NCI-H446 (cell line): ENCODE measurements at regions not wholly inside any gene's neighbourhood (a gene's known extent, or its start where the extent isn't known, plus 50 kb on each side); places are given as distances from the start of the nearest gene placed in this dataset.
"Not testable (repeated sequence)": the region's sequence is repeated elsewhere in the genome, so short reads cannot be mapped to it uniquely, and the experiment has no call there.

Source experiments
- DNase-seq, 2 experiments: peaks; one replicate each; lab custom pipeline; 2025; lab: John Stamatoyannopoulos, UW

GRCh38 chr10:29363930-29364329, 75.1 kb downstream of the LYZL1 start:
- not testable (repeated sequence) for DNase-seq

GRCh38 chr10:29366206-29366605, 77.3 kb downstream of the LYZL1 start:
- not testable (repeated sequence) for DNase-seq

DNA sequence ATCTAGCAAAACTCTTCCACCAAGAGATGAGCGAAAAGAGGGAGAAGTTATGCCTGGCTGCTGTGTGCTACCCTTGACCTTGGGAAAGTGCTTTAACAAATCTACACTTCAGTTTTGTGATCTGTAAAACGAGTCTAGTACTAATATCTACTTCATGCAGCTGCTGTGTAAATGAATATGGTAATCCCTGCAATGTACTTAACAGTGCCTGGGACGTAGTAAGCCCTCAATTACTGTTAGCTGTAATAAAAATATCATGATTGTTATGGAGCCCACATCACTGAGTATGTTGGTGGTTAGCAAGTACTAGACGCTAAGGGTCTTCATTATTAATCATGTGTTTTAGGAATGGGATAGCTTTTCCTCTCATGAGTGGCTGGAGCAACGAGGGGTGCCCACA, 80.5 kb downstream of the LYZL1 start:
- no peak for DNase-seq

DNA sequence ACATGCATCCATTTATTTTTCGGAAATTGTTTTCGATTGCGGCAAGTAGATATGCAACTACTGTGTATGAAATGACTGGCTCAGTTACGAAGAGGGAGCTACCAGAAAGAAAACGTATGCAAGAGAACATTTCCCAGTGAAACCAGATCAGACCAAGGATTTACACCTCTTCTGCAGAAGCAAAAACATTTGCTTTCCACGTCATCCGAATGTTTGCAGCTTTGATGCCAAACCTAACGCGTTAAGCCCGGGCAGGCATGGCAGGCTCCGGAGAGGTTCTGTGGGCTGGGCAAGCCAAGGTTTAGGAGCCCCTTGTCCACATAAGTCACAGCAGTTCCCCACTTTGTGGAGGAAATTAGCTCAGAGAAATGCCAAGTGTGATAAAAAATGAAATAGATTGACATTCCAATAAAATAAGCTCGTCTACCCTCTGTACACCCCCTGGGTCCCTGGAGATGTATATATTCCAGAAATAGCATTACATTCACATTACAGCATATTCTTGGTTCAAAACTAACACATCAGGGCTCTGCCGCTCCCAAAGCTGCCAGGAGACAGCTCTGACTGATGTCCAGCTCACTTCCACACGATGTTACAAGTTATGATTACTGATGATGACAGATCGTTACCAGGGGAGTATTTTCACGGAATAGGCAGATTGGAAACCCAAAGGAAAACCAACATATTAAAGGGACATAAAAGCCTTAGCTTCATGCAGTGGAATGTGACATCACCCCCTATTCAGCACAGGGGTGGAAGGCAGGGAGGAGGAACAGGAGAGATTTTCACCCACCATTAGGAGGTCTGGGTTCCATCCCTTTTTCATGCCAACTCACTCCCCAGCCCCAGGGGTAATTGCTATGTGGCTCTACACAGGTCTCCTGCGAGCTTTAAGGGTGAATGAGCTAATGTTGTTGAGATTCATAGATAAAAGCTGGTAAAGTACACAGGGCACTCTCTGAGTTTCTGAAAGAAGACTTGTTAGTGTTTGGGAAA, 81.5 kb downstream of the LYZL1 start:
- no peak for DNase-seq

DNA sequence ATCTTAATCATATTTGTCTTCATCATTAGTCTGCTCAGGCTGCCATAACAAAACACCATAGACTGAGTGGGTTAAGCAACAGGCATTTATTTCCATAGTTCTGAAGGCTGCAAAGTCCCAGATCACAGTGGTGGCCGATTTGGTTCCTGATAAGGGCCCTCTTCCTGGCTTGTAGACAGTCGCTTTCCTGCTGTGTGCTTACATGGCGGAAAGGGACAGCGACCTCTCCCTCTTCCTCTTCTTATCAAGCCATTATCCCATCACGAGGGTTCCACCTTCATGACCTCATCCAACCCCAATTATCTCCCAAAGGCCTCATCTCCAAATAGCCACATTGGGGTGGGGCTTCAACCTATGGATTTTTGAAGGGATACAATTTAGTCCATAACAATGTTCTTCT, 84.0 kb downstream of the LYZL1 start:
- DNase-seq = no peak

DNA sequence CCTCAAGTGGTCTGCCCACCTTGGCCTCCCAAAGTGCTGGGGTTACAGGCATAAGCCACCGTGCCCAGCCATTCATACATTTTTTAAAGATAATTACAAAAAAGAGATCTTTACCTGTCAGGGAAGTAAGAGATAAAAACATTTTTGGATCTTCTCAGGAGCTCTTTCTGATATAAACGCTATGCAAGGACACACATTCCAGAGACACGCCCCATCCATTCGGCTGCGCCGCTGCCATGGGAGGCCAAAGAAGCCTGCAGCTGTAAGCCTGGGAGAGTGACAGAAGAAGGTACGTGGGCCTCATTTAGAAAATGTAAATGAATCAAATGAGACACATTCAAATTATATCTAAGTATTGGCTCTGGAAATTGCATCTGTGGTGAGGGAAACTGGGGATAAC, 85.3 kb downstream of the LYZL1 start:
- no peak for DNase-seq

GRCh38 chr10:29375888-29376287, 87.0 kb downstream of the LYZL1 start:
- no peak for DNase-seq

DNA sequence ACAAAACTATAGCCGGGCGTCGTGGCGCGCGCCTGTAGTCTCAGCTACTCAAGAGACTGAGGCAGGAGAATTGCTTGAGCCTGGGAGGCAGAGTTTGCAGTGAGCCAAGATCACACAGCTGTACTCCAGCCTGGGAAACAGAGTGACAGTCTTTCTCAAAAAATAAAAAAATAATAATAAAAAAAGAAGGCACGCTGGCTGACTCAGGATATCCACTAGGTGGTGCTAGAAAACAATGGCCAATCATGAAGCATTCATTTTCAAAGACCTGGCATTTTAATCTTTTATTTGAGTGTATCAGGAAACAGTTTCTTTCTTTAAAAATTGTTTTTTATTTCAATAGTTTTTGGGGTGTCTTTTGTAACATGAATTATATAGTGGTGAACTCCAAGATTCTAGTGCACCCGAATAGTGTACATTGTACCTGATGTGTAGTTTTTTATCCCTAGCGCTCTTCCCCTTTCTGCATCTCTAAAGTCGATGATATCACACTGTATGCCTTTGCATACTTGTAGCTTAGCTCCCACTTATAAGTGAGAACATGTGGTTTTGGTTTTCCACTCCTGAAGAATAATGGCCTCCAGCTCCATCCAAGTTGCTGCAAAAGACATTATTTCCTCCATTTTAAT, 88.6 kb downstream of the LYZL1 start:
- DNase-seq = no peak

- no peak for DNase-seq
Observed at GRCh38 chr10:29378106-29378505, 89.2 kb downstream of the LYZL1 start.

DNA sequence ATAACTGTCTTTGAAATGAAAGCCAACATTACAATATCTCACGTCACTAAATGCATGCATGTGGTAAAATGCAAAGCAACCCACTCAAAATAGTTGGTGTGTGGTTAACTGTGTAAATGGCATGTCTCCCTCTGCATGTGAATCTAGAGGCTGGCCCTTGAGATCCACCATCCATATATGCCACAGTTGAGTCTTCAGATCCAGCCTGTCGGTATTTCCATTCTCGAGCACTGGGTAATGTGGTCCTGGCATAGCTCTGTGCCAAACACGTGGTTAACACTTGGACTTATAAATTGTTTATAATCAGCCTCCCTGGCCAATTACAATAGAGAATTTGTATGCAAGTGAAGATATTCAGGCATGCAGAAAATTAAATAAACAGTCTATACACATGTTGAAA, 90.3 kb downstream of the LYZL1 start:
- DNase-seq = no peak

- DNase-seq = not testable (repeated sequence)
Observed at GRCh38 chr10:29379777-29380598, 91.1 kb downstream of the LYZL1 start.

- DNase-seq = not testable (repeated sequence)
Observed at GRCh38 chr10:29380599-29381511, 92.0 kb downstream of the LYZL1 start.

DNA sequence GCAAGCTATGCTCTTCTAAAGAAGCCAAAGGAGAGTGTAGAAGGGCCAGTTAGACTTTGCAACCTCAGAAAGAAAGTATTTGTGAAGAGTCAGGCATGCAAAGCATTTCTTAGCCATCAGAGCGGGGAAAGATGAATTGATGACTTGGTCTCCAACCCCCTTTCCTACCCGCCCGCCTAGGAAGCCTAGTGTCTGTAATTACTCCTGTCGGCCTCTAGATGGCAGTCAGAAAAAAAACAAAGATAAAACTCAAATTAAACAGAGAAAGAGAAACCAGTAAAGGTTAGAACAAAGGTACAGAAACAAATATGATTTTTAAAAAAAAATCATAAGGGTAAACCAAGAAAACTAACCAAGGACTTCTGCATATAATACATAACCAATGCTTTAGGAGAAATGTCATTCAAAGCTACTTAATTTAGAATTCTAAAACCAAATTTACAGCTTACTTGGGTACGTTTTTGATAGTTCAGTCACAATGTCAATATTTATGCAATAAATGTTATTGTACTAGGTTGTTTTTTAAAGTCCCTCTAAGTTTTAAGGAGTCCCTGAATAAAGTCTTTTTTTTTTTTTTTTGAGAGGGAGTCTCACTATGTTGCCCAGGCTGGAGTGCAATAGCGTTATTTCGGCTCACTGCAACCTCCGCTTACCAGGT, 97.6 kb downstream of the LYZL1 start:
- DNase-seq = no peak

- no peak for DNase-seq
Observed at GRCh38 chr10:29387269-29387668, 98.4 kb downstream of the LYZL1 start.

- DNase-seq = not testable (repeated sequence)
Observed at GRCh38 chr10:29388112-29388511, 99.2 kb downstream of the LYZL1 start.

DNA sequence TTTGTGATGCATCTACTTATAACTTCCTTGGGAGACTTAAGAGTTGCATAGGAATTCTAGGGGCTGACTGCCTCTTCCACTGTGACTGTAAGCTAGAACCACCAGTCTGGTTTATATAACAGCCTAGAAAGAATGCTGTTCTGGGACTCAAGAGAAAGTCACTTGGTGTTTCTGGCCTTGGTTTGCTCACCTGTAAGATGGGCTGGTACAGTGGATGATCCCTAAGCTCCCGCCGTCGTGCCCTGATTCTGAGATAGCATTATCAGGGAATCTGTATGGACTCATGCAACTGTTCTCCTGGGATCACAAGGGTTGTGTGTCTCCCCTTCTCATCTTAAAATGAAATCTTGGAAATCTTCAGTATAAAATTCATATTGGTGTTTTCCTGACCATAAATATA, 100.6 kb downstream of the LYZL1 start:
- DNase-seq = no peak

GRCh38 chr10:29389935-29390334, 101.1 kb downstream of the LYZL1 start:
- no peak for DNase-seq

DNA sequence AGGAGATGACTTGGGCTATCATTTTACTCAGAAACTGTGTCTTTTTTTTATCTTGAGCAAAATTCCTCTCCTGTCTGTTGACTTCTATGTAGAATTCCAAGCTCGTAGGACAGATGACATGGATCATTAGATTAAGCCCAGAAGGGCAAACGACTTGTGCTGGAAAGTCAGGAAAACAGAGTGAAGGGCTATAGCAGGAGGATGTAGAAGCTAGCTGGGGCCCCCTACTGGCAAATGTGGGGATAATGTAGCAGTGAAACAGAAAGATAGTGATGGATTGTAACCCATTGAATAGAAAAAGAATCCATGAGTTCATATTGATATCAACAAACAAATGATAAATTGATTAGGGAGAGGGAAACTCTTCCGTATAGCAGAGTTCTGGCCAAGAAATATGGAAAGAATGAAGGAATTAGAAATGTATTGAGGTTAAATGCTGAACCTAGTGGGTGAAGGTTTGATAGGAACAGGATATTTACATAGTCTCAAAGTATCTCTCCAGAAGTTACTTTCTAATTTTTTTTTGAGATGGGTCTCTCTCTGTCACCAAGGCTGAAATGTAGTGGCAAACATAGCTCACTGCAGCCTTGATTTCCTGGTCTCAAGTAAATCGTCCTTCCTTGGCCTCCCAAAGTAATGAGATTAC, 103.6 kb downstream of the LYZL1 start:
- peak in 1 of 2 experiments; percentile 30 for DNase-seq

DNA sequence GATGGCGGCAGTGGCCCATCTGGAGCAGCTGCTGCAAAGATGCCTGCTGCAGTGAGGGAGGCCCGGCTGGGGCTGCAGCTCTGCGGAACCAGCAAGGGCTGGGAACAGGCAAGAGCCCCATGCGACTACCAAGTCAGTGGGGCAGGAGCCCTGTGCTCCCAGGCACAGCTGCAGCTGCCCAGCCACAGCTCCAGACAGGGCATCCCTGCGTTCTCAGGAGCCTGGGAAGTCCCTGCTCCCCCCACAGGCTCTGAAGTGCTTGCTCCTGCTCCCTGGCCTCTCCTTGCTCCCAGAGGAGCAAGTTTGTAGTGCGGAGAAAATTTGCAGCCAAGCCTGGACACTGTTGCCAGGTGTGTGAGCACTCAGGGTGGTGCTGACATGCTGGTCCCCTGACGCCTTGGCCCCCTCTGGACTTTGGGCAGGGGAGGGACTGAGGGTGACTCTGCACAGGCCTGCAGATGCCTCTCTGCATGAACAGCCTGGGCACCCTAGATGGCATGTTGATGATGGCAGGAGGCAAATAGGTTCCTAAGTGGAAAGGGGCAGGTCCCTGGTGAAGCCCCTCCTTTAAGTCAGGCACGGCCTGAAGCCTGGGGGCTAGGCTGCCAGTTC, 105.6 kb downstream of the LYZL1 start:
- no peak for DNase-seq

DNA sequence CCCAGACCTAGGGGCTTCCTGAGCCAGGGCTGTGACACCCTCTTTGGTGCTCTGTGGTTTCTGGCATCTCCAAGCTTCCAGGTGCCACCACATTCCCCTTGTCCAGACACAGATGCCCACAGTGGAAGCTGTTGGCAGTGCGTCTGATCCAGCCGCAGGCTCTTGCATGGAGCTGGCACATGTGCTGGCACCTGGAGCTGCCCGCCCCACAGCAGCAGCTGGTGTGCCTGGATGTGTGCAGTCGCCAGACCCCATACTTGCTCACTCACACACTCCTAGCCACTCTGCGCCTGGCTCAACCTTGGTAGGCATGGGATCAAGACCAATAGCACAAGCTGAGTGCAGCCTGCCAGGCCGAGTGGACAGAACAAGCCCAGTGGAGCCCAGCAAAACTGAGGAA, 106.5 kb downstream of the LYZL1 start:
- no peak for DNase-seq
